NCI-H345 treated with DMSO at 0.1 percent for 48 hours (cell line): ENCODE measurements at regions not wholly inside any gene's neighbourhood (a gene's known extent, or its start where the extent isn't known, plus 50 kb on each side); places are given as distances from the start of the nearest gene placed in this dataset.

Experiments
- DNase-seq: peaks from one replicate; lab custom pipeline; 2025; ENCODE audit not compliant: unreplicated experiment; lab: John Stamatoyannopoulos, UW

DNA sequence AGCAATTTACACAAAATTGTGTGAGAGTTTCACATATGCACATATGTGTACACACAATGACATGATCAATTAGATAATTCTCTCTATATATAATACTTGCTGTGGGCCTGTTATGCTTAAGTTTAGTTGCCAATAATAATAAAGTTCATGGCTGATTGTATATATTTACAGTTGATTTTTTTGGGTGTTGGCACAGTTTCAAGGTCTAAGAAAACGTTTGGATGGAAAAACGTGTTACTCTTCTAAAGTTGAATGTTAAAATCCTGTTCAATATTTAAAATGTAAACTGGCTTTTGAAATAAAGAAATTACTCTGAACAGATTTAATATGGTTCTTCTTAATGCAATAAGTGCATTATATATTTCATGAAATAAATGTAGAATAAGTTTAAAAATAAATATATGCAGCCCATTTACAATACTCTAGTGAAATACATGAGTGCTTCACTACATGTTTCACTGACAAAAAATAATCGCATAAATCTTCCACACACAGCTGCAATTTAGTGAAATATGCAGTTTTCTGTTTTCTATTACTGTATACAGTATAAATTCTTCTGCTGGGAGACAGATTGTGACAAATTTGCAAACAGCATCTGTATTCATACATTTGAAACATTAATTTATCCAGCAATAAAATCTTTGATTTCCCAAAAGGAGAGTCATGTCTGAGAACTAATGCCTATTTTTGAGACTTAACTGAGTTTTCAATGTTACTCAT is 586.9 kb upstream of the KLHL1 start:
- DNase-seq: no peak

DNA sequence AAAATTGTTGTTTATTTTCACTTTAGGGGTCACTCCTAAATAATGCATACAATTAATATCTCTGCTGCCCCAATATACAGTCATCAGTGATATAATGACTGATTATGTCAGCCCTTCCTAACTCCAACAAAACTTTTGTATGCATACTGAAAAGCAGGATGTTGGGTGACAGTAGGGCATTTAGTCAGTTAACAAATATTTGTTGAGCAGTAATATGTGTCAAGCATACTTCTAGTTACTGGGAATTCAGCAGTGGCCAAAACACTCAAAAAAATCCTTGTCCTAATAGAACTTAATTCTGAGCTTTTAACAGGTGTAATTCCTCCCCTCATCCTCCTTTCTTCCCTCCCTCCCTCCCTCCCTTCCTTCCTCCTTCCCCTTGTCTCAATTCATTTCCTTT is 560.7 kb upstream of the KLHL1 start:
- DNase-seq: no peak

DNA sequence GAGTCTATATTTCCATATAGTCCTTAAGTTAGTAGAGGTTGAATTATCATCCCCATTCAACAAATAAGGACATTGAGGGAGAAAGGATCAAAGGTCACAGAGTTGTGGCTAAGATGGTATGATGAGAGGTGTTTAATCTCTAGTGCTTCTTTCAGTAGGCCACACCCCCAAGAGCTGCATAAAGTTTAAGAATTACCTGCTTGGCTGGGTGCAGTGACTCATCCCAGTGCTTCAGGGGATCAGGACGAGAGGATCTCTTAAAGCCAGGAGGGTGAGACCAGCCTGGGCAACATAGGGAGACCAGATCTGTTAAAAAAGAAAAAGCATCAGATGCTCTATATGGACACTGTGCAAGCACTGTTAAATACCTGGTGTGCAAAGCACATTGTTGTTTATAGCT is 560.0 kb upstream of the KLHL1 start:
- DNase-seq: no peak

DNA sequence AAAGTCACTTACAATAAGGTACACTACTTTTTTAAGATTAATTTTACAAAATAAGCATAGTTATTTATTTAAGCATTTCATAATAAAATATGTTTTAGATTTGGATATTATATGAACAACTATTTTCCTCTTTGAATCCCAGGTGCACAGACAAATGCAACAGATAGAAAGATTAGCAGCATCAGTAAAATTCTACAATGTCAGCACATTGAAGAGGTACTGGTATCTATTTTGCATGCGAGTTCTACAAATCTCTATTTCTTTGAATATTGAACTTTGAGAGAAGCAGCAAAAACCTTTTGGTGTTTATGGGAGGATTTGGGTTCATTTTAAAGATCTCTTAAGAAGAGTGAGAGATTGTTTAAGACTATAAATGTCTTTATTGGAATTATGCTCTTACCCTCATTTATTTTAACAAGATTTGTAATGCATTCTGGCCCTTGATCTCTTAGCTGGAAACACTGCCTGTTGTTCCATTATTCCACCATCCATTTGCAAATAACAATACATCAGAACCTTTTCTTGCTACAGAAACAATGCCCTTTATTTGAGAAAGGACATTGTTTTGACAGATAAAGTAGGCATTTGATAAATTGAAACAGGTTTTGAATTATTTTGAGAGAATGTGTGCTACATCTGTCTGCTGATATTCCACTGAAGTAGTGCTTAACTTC is 558.8 kb upstream of the KLHL1 start:
- no peak for DNase-seq

DNA sequence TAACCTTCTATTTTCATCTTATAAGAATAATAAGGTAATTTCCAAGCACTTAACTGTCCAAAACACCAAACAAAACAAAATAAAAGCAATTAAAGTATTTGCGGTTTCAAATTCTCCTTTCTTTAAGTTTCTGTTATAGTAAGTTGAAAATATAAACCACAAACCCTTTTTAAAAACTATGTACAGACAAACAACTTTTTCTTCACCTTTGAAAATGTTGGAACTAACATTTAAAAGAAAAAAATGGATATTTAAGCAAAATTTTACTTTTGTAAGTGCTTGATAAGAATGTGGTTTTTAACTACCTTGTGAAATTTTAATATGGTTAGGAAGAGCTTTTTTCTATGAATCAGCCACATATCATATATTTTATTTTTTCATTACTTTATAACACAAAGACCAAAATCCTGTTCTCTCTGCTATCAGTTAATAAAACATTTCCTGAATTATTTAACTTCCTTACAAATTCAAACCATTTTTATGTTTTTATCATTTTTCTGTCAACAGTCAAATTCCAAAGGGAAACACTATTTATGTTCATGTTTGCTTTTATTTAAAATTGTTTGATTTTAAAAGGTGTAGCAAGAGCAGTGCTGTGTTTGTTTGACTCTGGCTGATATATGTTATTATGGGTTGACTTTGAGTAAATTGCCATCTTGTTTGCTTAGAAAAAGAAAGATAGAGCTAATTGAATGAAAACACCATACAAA is 554.1 kb upstream of the KLHL1 start:
- DNase-seq: no peak

DNA sequence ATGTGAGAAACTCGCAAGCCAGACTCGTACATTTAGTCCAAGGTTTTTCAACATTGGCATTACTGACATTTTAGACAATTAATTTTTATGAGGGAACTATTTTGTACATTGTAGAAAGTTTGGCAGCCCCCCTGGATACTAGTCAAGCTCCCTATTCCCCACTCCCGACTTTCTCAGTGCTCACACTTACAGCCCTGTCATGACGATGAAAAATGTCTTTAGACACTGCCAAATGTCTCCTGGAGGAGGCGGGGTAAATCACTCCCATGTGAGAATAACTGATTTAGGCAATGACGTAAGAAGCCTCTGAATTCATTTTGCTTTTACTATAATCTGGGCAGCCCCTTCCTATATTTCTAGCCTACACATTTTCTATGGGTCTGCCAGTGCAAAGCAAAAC is 535.8 kb upstream of the KLHL1 start:
- DNase-seq: no peak

DNA sequence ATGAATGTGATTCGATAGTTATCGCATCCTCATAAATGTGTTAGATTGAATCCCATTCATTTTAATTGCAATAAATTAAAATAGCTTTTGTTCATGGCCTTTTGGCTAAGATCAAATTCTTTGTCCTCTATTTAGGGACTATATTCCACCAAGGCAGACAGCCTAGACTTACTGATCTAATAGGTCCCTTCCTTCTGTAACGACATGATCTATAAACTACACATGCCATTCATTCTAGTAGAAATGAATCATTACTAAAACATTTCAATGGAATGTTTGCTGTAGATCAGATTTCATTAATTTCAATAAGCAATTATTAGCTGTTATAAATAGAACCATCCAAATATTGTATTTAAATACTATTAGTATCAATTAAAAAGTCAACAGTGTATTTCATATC is 526.6 kb upstream of the KLHL1 start:
- DNase-seq: no peak

DNA sequence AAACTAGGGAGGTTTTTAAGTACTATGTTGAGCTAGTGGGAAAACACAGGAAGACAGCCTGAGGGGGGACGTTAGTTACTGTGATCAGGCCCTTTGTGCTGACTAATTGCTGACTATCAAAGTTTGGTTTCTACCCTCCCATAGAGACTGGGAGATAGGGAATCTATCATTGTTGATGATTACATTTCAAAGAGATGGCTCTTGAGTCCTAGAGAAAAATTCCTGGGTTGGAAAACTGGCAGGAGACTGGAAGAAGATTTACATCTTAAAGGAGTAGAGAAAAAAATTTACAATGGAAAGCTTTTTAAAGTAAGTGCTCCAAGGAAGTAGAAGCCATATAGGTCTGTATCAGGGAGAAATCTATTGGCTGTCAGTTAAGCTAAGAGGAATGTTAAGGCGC is 522.0 kb upstream of the KLHL1 start:
- DNase-seq: no peak

DNA sequence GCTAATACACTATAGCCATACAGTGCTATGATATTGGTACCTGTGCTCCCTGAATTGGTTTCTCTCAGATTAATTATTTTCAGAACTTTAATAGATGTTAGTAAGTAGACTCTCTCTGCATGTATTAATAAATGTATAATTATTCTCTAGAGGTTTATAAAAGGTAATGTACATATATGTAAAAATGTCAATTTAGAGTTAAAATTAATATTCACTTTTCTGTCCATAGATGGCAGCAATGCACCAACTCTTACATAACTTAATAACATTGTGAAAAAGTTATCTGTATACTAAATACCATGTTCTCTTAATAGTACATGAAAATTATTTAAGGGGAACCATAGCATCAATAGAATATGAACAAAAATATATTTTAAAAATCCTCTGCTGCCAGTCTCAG is 515.0 kb upstream of the KLHL1 start:
- DNase-seq: no peak

DNA sequence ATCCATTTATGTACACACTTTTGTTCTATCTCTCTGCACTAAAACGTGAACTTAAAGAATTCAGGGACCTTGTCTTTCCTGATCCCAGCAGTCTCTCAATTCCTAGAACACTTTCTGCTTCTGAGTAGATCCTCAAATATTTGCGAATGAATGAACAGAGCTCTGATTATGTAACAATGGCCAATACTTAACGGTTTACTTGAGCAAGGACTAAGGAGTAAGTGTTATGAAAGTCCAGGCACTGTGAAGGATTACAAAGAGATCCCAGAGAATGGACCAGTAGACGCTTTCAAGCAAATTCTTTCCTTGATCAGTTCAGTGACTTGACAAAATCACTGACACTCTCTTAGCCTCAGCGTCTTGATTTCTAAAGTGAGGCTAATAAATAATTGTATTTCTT is 514.5 kb upstream of the KLHL1 start:
- no peak for DNase-seq

DNA sequence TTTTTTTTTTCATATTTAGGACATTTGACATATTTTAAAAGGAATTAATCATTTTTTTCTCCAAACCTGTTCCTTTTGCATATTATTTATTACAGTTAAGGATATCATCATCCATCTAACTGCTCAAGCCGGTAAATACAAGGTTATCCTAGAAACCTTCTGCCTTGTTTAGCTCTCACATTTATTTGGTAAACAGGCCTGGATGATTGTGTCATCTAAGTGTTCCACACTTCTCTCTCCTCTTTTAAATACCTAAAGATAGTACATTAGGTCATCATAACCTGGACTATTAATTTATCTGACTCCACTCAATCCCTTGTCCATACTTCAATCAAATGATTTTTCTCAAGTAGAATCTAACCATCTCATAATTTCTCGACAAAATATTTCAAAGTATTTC is 511.7 kb upstream of the KLHL1 start:
- DNase-seq: no peak

DNA sequence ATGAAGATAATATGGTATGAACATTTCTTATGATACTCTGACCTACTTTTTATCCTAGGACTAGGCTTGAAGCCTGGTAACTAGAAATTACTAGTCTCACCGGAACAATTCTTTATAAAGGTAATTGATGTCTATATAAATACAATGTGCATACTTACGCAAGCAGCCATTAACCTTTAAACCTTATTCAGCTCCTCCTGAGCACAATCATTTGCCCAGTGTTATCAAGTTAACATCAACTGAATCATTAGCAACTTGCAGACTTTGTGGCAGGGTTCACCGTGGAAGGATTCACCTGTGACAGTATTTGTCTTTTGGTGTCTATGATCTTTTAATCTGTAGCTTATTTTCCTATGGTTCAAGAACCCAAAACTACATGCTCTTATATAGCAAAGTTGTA is 508.6 kb upstream of the KLHL1 start:
- DNase-seq: no peak

DNA sequence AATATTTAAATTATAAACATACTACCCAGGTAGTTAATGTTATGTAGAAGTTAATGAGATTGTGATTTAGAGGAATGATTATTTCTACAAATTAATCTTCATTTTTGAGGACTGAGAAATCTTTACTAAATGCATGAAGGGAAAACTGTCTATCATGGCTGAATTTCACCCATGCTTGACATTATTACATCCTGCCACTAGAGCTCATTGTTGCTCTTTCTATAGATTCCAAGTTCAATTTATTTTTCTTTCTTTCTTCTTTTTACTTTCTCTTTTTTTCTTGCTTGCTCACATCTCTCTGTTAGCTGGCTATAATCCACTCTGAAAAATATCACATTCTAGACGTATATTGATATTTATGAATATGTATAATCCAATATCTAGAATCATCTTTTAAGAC is 505.0 kb upstream of the KLHL1 start:
- DNase-seq: no peak

DNA sequence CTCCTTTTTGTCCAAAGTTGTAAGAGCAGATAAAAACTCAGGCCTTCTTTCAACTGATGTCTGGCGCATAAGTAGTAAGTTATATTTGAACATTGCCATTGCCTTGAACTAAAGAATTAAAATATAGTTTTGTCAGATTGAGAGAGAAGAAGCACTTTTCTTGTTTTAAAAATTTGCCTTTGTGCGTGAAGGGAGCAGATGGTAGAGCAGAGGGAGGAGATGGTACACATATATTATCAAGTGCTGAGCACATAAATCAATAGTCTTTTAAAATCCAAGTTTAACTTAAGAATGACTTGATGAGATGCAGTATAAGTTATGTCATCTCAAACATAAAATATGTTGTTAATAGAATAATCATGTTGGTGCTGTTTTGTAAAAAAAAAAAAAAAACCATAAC is 504.6 kb upstream of the KLHL1 start:
- DNase-seq: no peak

DNA sequence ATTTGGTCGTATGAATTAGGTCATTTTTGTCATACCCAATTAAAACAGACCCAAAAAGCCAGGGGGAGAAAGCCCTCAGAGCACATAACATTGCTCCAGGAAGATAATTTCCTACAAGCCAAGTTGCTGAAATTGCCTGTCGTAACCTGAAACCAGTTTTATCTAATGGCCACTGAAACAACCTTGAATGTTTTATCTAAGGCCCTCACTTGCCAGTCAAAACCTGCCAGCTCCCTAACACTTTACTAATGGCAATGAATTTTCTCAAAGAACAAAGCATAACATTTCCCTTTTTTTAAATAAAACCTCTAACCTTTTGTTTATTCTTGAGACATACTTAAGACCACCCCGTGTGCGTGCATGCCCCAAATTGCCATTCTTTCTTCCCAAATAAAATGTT is 496.2 kb upstream of the KLHL1 start:
- no peak for DNase-seq

DNA sequence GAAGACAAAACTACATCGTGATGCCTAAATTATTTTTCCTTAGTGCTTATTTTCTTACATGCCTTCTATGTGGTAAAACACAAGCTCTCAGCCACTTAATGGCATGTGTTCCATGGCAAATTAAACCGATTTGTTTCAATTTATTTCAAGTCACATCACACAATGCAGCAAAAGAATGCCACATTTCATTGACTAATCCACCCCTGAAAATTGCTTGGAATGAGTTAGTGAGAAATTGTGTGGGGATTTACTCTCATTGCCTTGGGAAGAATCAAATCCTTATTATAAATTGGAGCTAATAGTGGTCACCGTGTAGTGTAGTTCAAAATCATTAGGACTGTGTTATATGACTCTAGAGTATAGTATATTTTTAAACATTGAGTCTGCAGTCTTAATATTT is 485.5 kb upstream of the KLHL1 start:
- no peak for DNase-seq

DNA sequence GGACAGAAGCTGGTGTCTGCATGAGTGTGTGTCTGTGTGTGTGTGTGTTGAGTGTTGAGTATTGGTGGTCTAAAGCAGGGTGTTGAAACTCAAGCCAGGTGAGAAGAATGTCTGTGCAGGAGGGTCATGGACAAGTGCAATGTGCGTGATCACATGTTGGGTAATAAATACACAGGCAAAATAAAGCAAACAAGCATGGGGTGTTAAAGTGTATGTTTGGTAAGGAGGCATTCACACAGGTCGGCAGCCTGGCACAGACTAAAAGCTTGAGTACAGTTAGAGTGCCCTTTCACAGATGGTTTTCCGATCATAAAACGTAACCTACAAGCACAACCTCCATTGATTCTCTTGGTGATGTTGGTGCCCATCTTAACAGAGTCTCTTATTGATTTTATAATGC is 476.9 kb upstream of the KLHL1 start:
- DNase-seq: peak; percentile 69

DNA sequence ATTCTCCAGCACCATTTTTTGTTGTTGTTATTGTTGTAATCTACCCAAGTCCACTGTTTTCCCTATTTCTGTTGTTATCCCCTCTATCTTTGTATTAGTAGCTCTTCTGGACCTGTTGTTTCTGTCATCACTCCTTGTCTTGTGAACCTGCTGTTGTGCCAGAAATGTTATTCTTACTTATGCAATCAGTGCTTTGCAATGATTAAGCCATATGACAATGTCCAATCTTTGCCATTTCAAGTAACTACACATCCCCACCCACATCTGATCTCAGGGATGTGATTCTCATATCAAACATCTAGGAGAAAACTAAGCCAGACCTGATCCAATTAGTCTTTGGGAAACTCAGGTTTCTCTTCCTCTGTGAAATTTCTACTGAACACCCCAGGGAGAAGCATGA is 472.6 kb upstream of the KLHL1 start:
- DNase-seq: no peak

DNA sequence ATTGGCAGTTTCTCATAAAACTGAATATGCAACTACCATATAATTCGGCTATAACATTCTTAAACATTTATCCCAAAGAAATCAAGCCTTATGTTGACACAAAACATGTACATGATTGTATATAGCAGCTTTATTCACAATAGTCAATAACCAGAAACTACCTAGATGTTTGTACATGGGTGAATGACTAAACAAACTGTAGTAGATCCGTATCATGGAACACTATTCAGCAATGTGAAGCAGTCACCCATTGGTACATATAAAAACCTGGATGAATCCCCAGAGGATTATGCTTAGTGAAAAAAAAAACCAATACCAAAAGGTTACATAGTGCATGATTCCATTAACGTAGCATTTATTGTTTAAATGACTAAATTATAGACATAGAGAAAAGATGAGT is 471.7 kb upstream of the KLHL1 start:
- DNase-seq: no peak

DNA sequence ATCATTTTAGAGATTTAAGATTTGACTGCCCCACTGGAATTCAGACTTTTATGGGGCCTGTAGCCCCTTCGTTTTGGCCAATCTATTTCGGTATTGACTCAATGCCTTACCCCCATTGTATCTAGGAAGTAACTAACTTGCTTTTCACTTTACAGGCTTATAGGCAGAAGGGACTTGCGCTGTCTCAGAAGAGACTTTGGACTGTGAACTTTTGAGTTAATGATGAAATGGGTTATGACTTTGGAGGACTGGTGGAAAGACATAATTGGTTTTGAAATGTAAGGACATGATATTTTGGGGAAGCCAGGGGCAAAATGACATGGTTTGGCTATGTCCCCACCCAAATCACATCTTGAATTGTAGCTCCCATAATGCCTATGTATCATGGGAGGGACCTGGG is 463.0 kb upstream of the KLHL1 start:
- no peak for DNase-seq

DNA sequence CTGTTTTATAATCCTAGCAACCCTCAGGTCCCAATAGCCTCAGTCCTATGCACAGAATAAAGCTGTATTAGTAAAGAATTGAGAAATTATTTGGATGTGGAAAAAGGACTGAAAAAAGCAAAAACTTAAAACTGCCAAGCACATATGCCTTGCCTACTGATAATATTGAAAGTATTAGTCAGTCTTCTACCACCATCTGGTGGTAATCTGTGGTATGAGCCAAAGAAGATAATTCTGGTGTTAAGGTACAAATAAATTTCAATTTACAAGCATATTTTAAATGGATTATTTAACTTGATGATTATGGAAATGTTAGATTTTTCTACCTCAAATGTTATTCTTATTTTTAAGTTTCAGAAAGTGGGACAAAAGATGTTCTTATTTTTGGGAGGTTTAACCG is 460.3 kb upstream of the KLHL1 start:
- peak; percentile 11 for DNase-seq

DNA sequence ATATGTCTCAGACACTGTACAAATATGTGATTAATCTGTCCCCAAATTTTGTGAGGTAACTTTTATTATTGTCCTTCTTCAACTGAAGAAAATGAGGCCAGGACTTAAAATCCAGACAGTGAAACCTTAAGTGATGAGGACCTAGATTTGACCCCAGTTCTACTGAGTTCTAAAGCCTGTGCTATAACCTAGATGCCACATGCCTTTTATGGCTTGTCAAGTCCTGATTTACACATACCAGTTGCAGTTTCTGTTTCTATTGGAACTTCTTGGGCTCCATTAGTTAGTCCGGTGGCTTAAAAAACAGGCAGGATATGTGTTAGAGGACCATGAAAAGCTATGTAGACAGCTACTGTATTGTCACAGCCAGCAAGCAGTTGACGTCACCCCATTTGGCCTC is 436.5 kb upstream of the KLHL1 start:
- DNase-seq: no peak
